K562 (cell line): ENCODE measurements at regions not wholly inside any gene's neighbourhood (a gene's known extent, or its start where the extent isn't known, plus 50 kb on each side); places are given as distances from the start of the nearest gene placed in this dataset.

Experiments
- CBX2 ChIP-seq: fragments of 200-600 bp; sonication (generic); IDR thresholded peaks from one replicate; pipeline ENCODE4 v1.6.1; 2012; ENCODE audit warnings: mild to moderate bottlenecking, low read length, inconsistent platforms; ENCODE audit not compliant: insufficient read depth, poor library complexity, severe bottlenecking
- CHD7 ChIP-seq: fragments of 200-600 bp; sonication (generic); IDR thresholded peaks from one replicate; pipeline ENCODE4 v1.6.1; 2012; ENCODE audit warnings: mild to moderate bottlenecking, low read depth, low read length, inconsistent platforms
- CTCF ChIP-seq, 3 experiments: IDR thresholded peaks in 2 of 3; conservative IDR thresholded peaks in 1 of 3; 2 replicates each; pipeline ENCODE4 v1.5.1; 2011 to 2012; ENCODE audit warnings: low read length in 3 of 3, mild to moderate bottlenecking in 3 of 3, control low read depth in 2 of 3, improper control_type of control experiment in 1 of 3, inconsistent platforms in 1 of 3, low read depth in 1 of 3, mixed read lengths in 1 of 3, moderate library complexity in 1 of 3; ENCODE audit not compliant: insufficient read depth in 2 of 3
- EHMT2 ChIP-seq: fragments of 450-650 bp; IDR thresholded peaks from 2 replicates; pipeline ENCODE4 v1.6.1; 2018; ENCODE audit warnings: antibody characterized with exemption
- ESRRA ChIP-seq: fragments of 450-650 bp; IDR thresholded peaks from 2 replicates; pipeline ENCODE4 v1.6.1; 2014; ENCODE audit warnings: low read depth, mild to moderate bottlenecking, moderate library complexity, borderline replicate concordance
- KDM2B ChIP-seq: fragments of 250-450 bp; sonication (Bioruptor Pico); IDR thresholded peaks from 2 replicates; pipeline ENCODE4 v1.8.0; 2021; ENCODE audit warnings: mild to moderate bottlenecking, moderate library complexity
- MAX ChIP-seq: sonication (generic); formaldehyde crosslinking; IDR thresholded peaks from 2 replicates; pipeline ENCODE4 v1.9.0; 2022; ENCODE audit warnings: mild to moderate bottlenecking, missing genetic modification reagents
- NFYB ChIP-seq: IDR thresholded peaks from 2 replicates; pipeline ENCODE4 v1.6.1; 2011; ENCODE audit warnings: mild to moderate bottlenecking, moderate library complexity; ENCODE audit not compliant: insufficient read length; ENCODE audit errors: extremely low read depth
- RAD21 ChIP-seq, 2 experiments: fragments of 250-450 bp in 1 of 2; fragments of 450-650 bp in 1 of 2; sonication (Bioruptor Pico) in 1 of 2; formaldehyde crosslinking in 1 of 2; IDR thresholded peaks in 1 of 2; conservative IDR thresholded peaks in 1 of 2; 2 replicates each; pipeline versions ENCODE4 v1.4.0 to v1.8.0; 2020 to 2022; ENCODE audit warnings: mild to moderate bottlenecking in 2 of 2, moderate library complexity in 1 of 2
- RNF2 ChIP-seq: sonication (generic); IDR thresholded peaks from 2 replicates; pipeline ENCODE4 v1.6.1; 2016
- SMAD3 ChIP-seq: fragments of 450-650 bp; formaldehyde crosslinking; conservative IDR thresholded peaks from 2 replicates; pipeline ENCODE4 v1.4.0; 2020; ENCODE audit warnings: mild to moderate bottlenecking
- ZNF764 ChIP-seq: fragments of 250-450 bp; sonication (Bioruptor Pico); IDR thresholded peaks from 2 replicates; pipeline ENCODE4 v1.4.0; 2020; ENCODE audit warnings: low read depth, mild to moderate bottlenecking, moderate library complexity
- TF ChIP-seq, protein P1 (sequence below): conservative IDR thresholded peaks from 2 replicates; pipeline ENCODE4 v1.6.1; 2011; ENCODE audit warnings: low read depth, mild to moderate bottlenecking, low read length; ENCODE audit not compliant: control insufficient read depth

DNA sequence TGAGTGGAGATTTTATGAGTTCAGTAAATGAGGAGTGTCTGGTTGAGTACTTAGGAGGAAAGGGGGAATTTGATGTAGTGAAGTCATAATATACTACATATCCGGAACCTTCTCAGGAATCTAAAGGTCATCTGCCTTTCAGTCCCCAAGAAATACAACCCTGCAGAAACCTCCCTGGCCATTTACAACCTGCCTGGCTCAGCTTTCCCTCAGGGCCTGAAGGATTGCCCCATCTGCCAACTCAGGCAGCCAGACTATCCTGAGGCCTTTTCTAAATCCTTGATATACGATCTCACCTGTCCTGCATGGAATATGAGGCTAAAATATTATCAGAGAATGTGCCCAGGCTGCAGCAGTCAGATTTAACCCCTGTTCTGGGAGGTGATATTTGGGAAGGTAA is 165.4 kb upstream of the SPOPL start:
- TF ChIP-seq CTCF (IDR thresholded peaks at IDR 0.05 in 2 of 3, conservative IDR thresholded peaks at IDR 0.05 in 1 of 3; ENCODE audit: insufficient read depth in 2 of 3, low read depth in 1 of 3, low read length in 3 of 3) (no peak), ZNF764 (CRISPR knock-in tag) (no peak), SMAD3 (CRISPR knock-in tag) (no peak), CHD7 (no peak), MAX (CRISPR knock-in tag) (no peak), KDM2B (CRISPR knock-in tag) (no peak), ESRRA (no peak), CBX2 (no peak), NFYB (no peak), RAD21 (CRISPR knock-in tag; conservative IDR thresholded peaks at IDR 0.05 in 1 of 2, IDR thresholded peaks at IDR 0.05 in 1 of 2) (no peak), RNF2 (no peak), EHMT2 (no peak)
- TF ChIP-seq, protein P1, sequence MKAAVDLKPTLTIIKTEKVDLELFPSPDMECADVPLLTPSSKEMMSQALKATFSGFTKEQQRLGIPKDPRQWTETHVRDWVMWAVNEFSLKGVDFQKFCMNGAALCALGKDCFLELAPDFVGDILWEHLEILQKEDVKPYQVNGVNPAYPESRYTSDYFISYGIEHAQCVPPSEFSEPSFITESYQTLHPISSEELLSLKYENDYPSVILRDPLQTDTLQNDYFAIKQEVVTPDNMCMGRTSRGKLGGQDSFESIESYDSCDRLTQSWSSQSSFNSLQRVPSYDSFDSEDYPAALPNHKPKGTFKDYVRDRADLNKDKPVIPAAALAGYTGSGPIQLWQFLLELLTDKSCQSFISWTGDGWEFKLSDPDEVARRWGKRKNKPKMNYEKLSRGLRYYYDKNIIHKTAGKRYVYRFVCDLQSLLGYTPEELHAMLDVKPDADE, result no peak
